GM12873 (cell line): ENCODE measurements at regions not wholly inside any gene's neighbourhood (a gene's known extent, or its start where the extent isn't known, plus 50 kb on each side); places are given as distances from the start of the nearest gene placed in this dataset.
A peak's percentile ranks its signal among the peaks of the same experiment; 100 is the strongest.

Source experiments
- CTCF ChIP-seq: IDR thresholded peaks from 2 replicates; pipeline ENCODE4 v1.5.1; 2012; ENCODE audit warnings: low read depth, mild to moderate bottlenecking, moderate library complexity, low read length, control low read depth; ENCODE audit not compliant: insufficient read depth; ENCODE audit errors: missing control alignments

GRCh38 chr1:209207126-209207700, 376.3 kb upstream of the CAMK1G start:
- TF ChIP-seq CTCF: no peak

DNA sequence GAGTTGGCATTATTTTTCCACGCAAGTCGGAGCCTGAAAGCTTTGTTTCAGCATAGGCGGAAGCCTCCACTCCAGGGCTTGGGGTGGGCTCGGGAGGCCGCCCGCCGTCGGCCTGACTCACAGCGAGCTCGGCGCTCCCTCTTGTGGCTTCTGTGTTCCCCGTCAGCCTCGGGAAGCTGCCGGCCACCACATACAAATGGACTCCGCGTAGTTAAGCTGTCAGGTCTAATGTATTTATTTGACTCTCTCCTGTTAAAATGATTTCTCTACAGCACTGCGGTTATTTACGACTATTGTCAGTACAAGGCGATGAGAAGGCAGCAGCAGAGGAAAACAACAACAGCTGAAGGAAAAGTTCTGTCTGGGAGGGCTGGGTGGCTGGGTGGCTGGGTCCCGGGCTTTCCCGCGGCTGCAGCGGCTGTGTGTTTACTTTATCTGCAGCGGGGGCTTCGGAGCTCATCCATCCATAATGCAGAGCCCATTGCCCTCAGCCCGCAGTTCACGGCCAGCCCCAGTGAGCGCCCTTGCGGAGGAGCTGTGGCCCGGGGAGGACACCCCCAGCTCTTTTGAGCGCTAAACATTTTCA, 375.7 kb upstream of the CAMK1G start:
- TF ChIP-seq CTCF: peak; percentile 74

GRCh38 chr1:209208648-209209047, 374.9 kb upstream of the CAMK1G start:
- no peak for TF ChIP-seq CTCF

GRCh38 chr1:209213989-209214388, 369.5 kb upstream of the CAMK1G start:
- TF ChIP-seq CTCF: no peak

- no peak for TF ChIP-seq CTCF
These were observed 367.7 kb upstream of the CAMK1G start for GRCh38 chr1:209215826-209216225.

DNA sequence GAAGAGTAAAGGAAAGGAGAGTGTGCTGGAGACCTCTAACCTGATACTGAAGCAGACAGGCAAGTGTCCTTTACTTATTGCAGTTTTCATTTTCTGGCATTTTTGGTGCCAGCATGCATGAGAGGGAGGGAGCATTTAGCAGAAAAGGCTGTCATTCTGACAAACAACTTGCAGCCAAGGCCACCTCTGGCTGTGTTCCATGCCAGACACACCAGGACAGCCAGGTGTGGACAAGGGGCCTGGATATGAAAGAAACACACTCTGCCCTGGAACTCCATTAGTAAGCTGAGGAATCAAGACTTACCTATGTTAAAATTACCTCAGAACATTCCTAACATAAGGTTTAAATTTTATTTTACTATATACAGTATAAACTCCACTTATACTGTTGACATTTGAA, 365.4 kb upstream of the CAMK1G start:
- TF ChIP-seq CTCF: no peak

DNA sequence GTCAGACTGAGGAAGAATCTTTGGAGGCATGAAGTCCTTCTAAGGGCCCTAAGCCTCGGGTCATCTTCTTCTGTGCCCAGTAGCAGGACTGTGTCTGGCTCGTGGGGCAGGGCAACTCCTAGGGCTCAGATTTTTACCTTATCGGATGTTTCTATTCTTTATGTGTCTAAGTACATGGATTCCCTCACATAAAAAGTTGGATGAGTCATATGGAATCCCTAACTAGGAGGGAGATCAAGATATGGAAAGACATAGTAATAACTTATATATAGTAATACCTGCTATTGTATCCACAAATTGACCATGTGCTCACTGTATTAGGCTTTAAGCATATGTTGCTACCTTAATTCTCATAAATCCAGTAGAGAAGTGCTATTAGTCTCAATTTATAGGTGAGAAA, 364.5 kb upstream of the CAMK1G start:
- no peak for TF ChIP-seq CTCF
